Neuronal stem cell (in vitro differentiated cells): ENCODE measurements at regions not wholly inside any gene's neighbourhood (a gene's known extent, or its start where the extent isn't known, plus 50 kb on each side); places are given as distances from the start of the nearest gene placed in this dataset.

Experiments used
- DNase-seq: peaks from one replicate; pipeline ENCODE4 v3.0.0-alpha.2; 2013; ENCODE audit warnings: low spot score
- H2AFZ ChIP-seq: one replicate; pipeline ENCODE4 v1.6.1; 2013; ENCODE audit warnings: mild to moderate bottlenecking, low read length, inconsistent platforms
- H2AK5ac ChIP-seq: 2 replicates; pipeline ENCODE4 v1.6.1; 2013; ENCODE audit warnings: low read depth, mild to moderate bottlenecking, inconsistent platforms, low read length, moderate library complexity, mixed read lengths
- H2BK120ac ChIP-seq: 2 replicates; pipeline ENCODE4 v1.6.1; 2013; ENCODE audit warnings: low read depth, mild to moderate bottlenecking, inconsistent platforms, low read length, moderate library complexity, mixed read lengths
- H2BK12ac ChIP-seq: one replicate; pipeline ENCODE4 v1.6.1; 2013; ENCODE audit warnings: low read length, inconsistent platforms
- H2BK15ac ChIP-seq: 2 replicates; pipeline ENCODE4 v1.6.1; 2013; ENCODE audit warnings: mild to moderate bottlenecking, low read length, inconsistent platforms, mixed read lengths
- H2BK5ac ChIP-seq: one replicate; pipeline ENCODE4 v1.6.1; 2013; ENCODE audit warnings: inconsistent platforms, mild to moderate bottlenecking, low read length, moderate library complexity
- H3K14ac ChIP-seq: one replicate; pipeline ENCODE4 v1.6.1; 2013; ENCODE audit warnings: low read length, inconsistent platforms
- H3K18ac ChIP-seq: 2 replicates; pipeline ENCODE4 v1.6.1; 2013; ENCODE audit warnings: low read length, inconsistent platforms
- H3K23ac ChIP-seq: 2 replicates; pipeline ENCODE4 v1.6.1; 2013; ENCODE audit warnings: low read depth, mild to moderate bottlenecking, mixed read lengths, low read length, inconsistent platforms; ENCODE audit not compliant: poor library complexity
- H3K27ac ChIP-seq: replicated peaks from 3 replicates; pipeline ENCODE4 v1.5.1; 2013; ENCODE audit warnings: low read length, inconsistent platforms
- H3K27me3 ChIP-seq, 3 experiments: 2 replicates each; pipeline ENCODE4 v1.6.1; 2013; ENCODE audit warnings: low read length in 3 of 3, mild to moderate bottlenecking in 2 of 3, inconsistent platforms in 1 of 3, low read depth in 1 of 3, mixed read lengths in 1 of 3, moderate library complexity in 1 of 3; ENCODE audit not compliant: control insufficient read depth in 3 of 3, insufficient read depth in 3 of 3
- H3K36me3 ChIP-seq, 2 donors: replicated peaks in 1 of 2; 2 replicates each; pipeline ENCODE4 v1.6.1; 2013; ENCODE audit warnings: low read length in 2 of 2; ENCODE audit not compliant: control insufficient read depth in 2 of 2, insufficient read depth in 2 of 2
- H3K4ac ChIP-seq: 2 replicates; pipeline ENCODE4 v1.6.1; 2013; ENCODE audit warnings: inconsistent platforms, mild to moderate bottlenecking, low read length, moderate library complexity
- H3K4me1 ChIP-seq, 2 donors: 1 replicate in 1 of 2; 2 replicates in 1 of 2; pipeline ENCODE4 v1.6.1; 2013; ENCODE audit warnings: low read length in 2 of 2, low read depth in 1 of 2; ENCODE audit not compliant: control insufficient read depth in 2 of 2, insufficient read depth in 1 of 2
- H3K4me2 ChIP-seq: one replicate; pipeline ENCODE4 v1.6.1; 2013; ENCODE audit warnings: mild to moderate bottlenecking, low read length, inconsistent platforms; ENCODE audit not compliant: insufficient read depth, poor library complexity, severe bottlenecking
- H3K4me3 ChIP-seq, 2 donors: 2 replicates each; pipeline ENCODE4 v1.5.1; 2013; ENCODE audit warnings: low read length in 2 of 2, mild to moderate bottlenecking in 2 of 2, inconsistent platforms in 1 of 2, moderate library complexity in 1 of 2
- H3K79me1 ChIP-seq: one replicate; pipeline ENCODE4 v1.6.1; 2013; ENCODE audit warnings: low read depth, mild to moderate bottlenecking, inconsistent platforms, low read length, moderate library complexity
- H3K9ac ChIP-seq: one replicate; pipeline ENCODE4 v1.6.1; 2013; ENCODE audit warnings: mild to moderate bottlenecking, low read depth, low read length, inconsistent platforms; ENCODE audit not compliant: poor library complexity
- H3K9me3 ChIP-seq, 2 donors: replicated peaks in 1 of 2; 2 replicates each; pipeline versions ENCODE3 to v1.6.1; 2013; ENCODE audit warnings: low read length in 2 of 2, mild to moderate bottlenecking in 2 of 2, inconsistent platforms in 1 of 2, low read depth in 1 of 2, mixed read lengths in 1 of 2, moderate library complexity in 1 of 2; ENCODE audit not compliant: control insufficient read depth in 2 of 2, insufficient read depth in 1 of 2
- H4K8ac ChIP-seq: one replicate; pipeline ENCODE4 v1.6.1; 2013; ENCODE audit warnings: low read depth, mild to moderate bottlenecking, inconsistent platforms, low read length, moderate library complexity
- H4K91ac ChIP-seq: one replicate; pipeline ENCODE4 v1.6.1; 2013; ENCODE audit warnings: low read length, low read depth, mild to moderate bottlenecking, inconsistent platforms; ENCODE audit not compliant: poor library complexity
- WGBS, 2 donors: extraction: QIAGEN DNeasy Blood & Tissue Kit; methylation state at CpG; one replicate each; pipeline ENCODE4 v1.1.7; 2013; ENCODE audit warnings: missing lambda C conversion rate in 2 of 2, mixed read lengths in 1 of 2; ENCODE audit not compliant: insufficient read length in 2 of 2, insufficient replicate concordance in 1 of 2; ENCODE audit errors: extremely low coverage in 2 of 2; 5-methylcytosine and 5-hydroxymethylcytosine counted together

DNA sequence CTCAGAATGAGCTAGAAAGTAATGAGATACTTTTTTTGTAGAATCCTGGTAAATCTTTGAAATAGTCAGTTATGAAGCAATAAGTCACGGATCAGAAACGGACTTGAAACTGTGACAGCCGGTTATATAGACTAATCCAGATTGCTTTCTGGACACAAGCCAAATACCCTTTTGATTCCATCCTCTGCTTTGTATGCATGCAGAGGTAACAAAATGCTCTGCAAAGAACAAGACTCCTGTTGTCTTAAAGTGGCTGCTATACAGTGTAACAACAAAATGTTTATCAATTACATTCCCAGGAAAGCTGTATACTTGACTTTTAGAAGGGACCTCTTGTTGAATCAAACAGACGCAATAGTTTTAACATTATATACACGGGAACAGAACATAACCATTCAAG, 66.5 kb upstream of the STARD13 start:
- Histone ChIP-seq H3K27me3 (peaks cover 5 to 25% (median 19%) of the 10 kb centered on the region in 3 experiments), H3K4me1 (no peaks in the 10 kb centered on the region), H3K36me3 (no peaks in the 10 kb centered on the region), H3K18ac (no peak overlapping the region), H2BK5ac (no peak overlapping the region), H2AFZ (no peak overlapping the region), H3K23ac (no peak overlapping the region), H2BK120ac (no peak overlapping the region), H4K91ac (no peak overlapping the region), H4K8ac (no peak overlapping the region), H3K4me2 (no peak overlapping the region), H2AK5ac (no peak overlapping the region), H3K4me3 (no peak overlapping the region), H3K4ac (no peak overlapping the region), H3K9ac (no peak overlapping the region), H3K79me1 (no peaks in the 10 kb centered on the region), H3K9me3 (peaks cover 0 to 3% of the 10 kb centered on the region in 2 donors), H2BK15ac (no peak overlapping the region), H3K27ac (no peak overlapping the region), H3K14ac (no peak overlapping the region), H2BK12ac (no peak overlapping the region)
- no CpG with 5 or more reads among the region's 5 CpGs for WGBS, 2 donors
- DNase-seq = no peak

DNA sequence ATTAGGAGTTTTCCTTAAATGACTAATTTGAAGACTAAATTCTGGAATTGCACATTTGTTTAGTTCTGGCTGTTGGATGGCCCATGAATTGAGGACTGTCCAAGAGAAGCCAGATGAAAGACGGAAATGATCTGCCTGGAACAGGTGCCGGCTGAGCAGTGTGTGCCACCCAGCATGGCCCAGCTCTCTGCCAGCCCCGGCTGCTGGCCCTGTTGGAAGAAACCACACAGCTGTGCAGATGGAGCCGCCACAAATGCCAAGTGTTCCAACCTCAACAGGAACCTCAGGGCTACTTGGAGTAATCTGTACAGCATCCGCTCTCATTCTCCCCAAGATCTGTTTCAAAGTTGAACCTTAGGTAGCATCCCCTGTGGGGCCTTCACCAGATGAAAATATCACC, 67.0 kb upstream of the STARD13 start:
- Histone ChIP-seq H3K79me1 (no peaks in the 10 kb centered on the region), H3K4me2 (no peak overlapping the region), H2BK12ac (no peak overlapping the region), H3K14ac (no peak overlapping the region), H4K91ac (no peak overlapping the region), H3K4ac (no peak overlapping the region), H3K9me3 (peaks cover 0 to 3% of the 10 kb centered on the region in 2 donors), H2AFZ (no peak overlapping the region), H3K4me3 (no peak overlapping the region), H3K4me1 (no peaks in the 10 kb centered on the region), H2BK5ac (no peak overlapping the region), H3K27me3 (peaks cover 5 to 25% (median 19%) of the 10 kb centered on the region in 3 experiments), H3K36me3 (no peaks in the 10 kb centered on the region), H2AK5ac (no peak overlapping the region), H2BK120ac (no peak overlapping the region), H3K27ac (no peak overlapping the region), H3K23ac (no peak overlapping the region), H2BK15ac (no peak overlapping the region), H3K18ac (no peak overlapping the region), H3K9ac (no peak overlapping the region), H4K8ac (no peak overlapping the region)
- no peak for DNase-seq
- WGBS, 2 donors = no CpG with 5 or more reads among the region's 5 CpGs

DNA sequence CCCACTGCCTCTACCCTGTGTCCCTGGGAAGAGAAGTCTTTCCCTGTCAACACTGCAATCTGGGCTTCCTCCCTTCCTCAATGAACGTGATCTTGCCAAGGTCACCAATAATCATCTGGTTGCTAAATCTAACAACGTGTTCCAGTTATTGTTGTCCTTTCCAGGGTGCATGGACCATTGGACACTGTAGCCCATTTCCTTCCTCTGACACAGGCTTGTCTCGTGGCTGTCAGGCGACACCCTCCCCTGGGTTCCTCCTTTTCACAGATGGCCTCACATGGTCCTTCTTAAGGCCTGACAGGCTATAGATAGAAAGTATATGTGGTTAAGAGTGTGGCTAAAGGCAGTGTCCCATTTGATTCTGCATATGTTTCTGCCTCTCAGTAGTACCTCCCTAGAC, 67.7 kb upstream of the STARD13 start:
- Histone ChIP-seq H3K27me3 (peaks cover 5 to 25% (median 19%) of the 10 kb centered on the region in 3 experiments), H3K27ac (no peak overlapping the region)
- no CpG with 5 or more reads among the region's 4 CpGs for WGBS, 2 donors

DNA sequence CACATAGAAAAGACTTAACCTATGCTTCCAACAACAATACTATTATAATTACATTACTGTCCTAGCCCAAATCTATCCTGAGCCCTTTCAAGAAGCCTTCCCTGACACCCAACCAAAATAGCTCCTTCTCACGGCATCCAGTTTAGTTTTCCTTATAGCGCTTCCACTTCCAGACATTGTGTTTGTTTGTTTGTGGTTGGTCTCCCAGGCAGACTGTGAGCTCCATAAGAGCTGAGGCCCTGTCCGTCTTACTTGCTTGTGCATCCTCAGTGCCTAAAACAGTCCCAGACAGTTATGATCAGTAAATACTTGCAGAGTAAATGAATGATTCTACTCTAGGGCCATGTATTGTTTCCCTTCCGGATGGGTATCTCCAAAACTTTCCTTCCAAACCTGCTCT, 68.1 kb upstream of the STARD13 start:
- Histone ChIP-seq H3K9me3 (peaks cover 0 to 3% of the 10 kb centered on the region in 2 donors), H2AK5ac (no peak overlapping the region), H3K23ac (no peak overlapping the region), H2BK12ac (no peak overlapping the region), H3K36me3 (no peaks in the 10 kb centered on the region), H3K4me3 (no peak overlapping the region), H2AFZ (no peak overlapping the region), H3K18ac (no peak overlapping the region), H3K9ac (no peak overlapping the region), H4K8ac (no peak overlapping the region), H3K27ac (no peak overlapping the region), H4K91ac (no peak overlapping the region), H2BK5ac (no peak overlapping the region), H3K27me3 (peaks cover 5 to 25% (median 19%) of the 10 kb centered on the region in 3 experiments), H3K14ac (no peak overlapping the region), H2BK15ac (no peak overlapping the region), H3K4ac (no peak overlapping the region), H3K4me2 (no peak overlapping the region), H3K4me1 (no peaks in the 10 kb centered on the region), H2BK120ac (no peak overlapping the region), H3K79me1 (no peaks in the 10 kb centered on the region)
- WGBS, 2 donors = no CpG with 5 or more reads among the region's 4 CpGs
- DNase-seq = no peak

More for the DNA sequence above, 67.7 kb upstream of the STARD13 start:
- Histone ChIP-seq H3K18ac (no peak overlapping the region), H3K4me3 (no peak overlapping the region), H3K4ac (no peak overlapping the region), H2BK120ac (no peak overlapping the region), H2BK15ac (no peak overlapping the region), H3K9ac (no peak overlapping the region), H3K9me3 (peaks cover 0 to 3% of the 10 kb centered on the region in 2 donors), H4K8ac (no peak overlapping the region), H3K36me3 (no peaks in the 10 kb centered on the region), H2BK12ac (no peak overlapping the region), H2AK5ac (no peak overlapping the region), H3K23ac (no peak overlapping the region), H3K4me1 (no peaks in the 10 kb centered on the region), H3K4me2 (no peak overlapping the region), H2AFZ (no peak overlapping the region), H2BK5ac (no peak overlapping the region), H4K91ac (no peak overlapping the region), H3K14ac (no peak overlapping the region), H3K79me1 (no peaks in the 10 kb centered on the region)
- no peak for DNase-seq
